Fibroblast of lung (primary cell): ENCODE measurements at regions not wholly inside any gene's neighbourhood (a gene's known extent, or its start where the extent isn't known, plus 50 kb on each side); places are given as distances from the start of the nearest gene placed in this dataset.

Source experiments
- DNase-seq, 2 donors: peaks; one replicate each; pipeline versions ENCODE4 v3.0.0 to v3.0.0-alpha.2; 2010; ENCODE audit warnings: low read depth in 2 of 2
- H2AFZ ChIP-seq: 2 replicates; pipeline ENCODE4 v1.5.1; 2012; ENCODE audit warnings: low read length, control low read depth, inconsistent platforms
- H3K27ac ChIP-seq: 2 replicates; pipeline ENCODE4 v1.5.1; 2011; ENCODE audit warnings: low read length, control low read depth; ENCODE audit not compliant: insufficient read depth
- H3K27me3 ChIP-seq: 2 replicates; pipeline ENCODE4 v1.5.1; 2011; ENCODE audit warnings: mild to moderate bottlenecking, low read length; ENCODE audit not compliant: control insufficient read depth, insufficient read depth
- H3K36me3 ChIP-seq: 2 replicates; pipeline ENCODE4 v1.5.1; 2011; ENCODE audit warnings: low read length; ENCODE audit not compliant: control insufficient read depth, insufficient read depth
- H3K4me1 ChIP-seq: 2 replicates; pipeline ENCODE4 v1.5.1; 2011; ENCODE audit warnings: low read length; ENCODE audit not compliant: control insufficient read depth, insufficient read depth; ENCODE audit errors: extremely low read depth
- H3K4me2 ChIP-seq: 2 replicates; pipeline ENCODE4 v1.5.1; 2011; ENCODE audit warnings: low read length, control low read depth; ENCODE audit not compliant: insufficient read depth; ENCODE audit errors: extremely low read depth
- H3K4me3 ChIP-seq, 4 experiments: fragments of 200-600 bp in 1 of 4; sonication (generic) in 1 of 4; replicated peaks in 1 of 4; 2 replicates each; pipeline ENCODE4 v1.5.1; 2011 to 2016; ENCODE audit warnings: low read length in 4 of 4, low read depth in 3 of 4, mild to moderate bottlenecking in 3 of 4, control low read depth in 2 of 4, inconsistent platforms in 1 of 4, mixed read lengths in 1 of 4; ENCODE audit not compliant: insufficient read depth in 1 of 4; ENCODE audit errors: control extremely low read depth in 1 of 4
- H3K79me2 ChIP-seq: 2 replicates; pipeline ENCODE4 v1.5.1; 2012; ENCODE audit warnings: mild to moderate bottlenecking, low read length, inconsistent platforms; ENCODE audit not compliant: control insufficient read depth, insufficient read depth
- H3K9ac ChIP-seq: 2 replicates; pipeline ENCODE4 v1.5.1; 2011; ENCODE audit warnings: mild to moderate bottlenecking, low read length, control low read depth; ENCODE audit not compliant: insufficient read depth
- H3K9me3 ChIP-seq: 2 replicates; pipeline ENCODE4 v1.5.1; 2012; ENCODE audit warnings: low read depth, low read length; ENCODE audit not compliant: control insufficient read depth, insufficient read depth
- H4K20me1 ChIP-seq: 2 replicates; pipeline ENCODE4 v1.5.1; 2011; ENCODE audit warnings: low read length; ENCODE audit not compliant: control insufficient read depth, insufficient read depth; ENCODE audit errors: extremely low read depth
- EZH2 ChIP-seq: IDR thresholded peaks from 2 replicates; pipeline ENCODE4 v1.5.1; 2012; ENCODE audit warnings: low read length, control low read depth, mild to moderate bottlenecking; ENCODE audit errors: missing control alignments
- TF ChIP-seq, protein P1 (sequence below), 2 donors: IDR thresholded peaks in 1 of 2; conservative IDR thresholded peaks in 1 of 2; 1 replicate in 1 of 2; 2 replicates in 1 of 2; pipeline ENCODE4 v1.5.1; 2011 to 2012; ENCODE audit warnings: low read length in 2 of 2, control low read depth in 1 of 2, inconsistent platforms in 1 of 2, low read depth in 1 of 2, mild to moderate bottlenecking in 1 of 2

DNA sequence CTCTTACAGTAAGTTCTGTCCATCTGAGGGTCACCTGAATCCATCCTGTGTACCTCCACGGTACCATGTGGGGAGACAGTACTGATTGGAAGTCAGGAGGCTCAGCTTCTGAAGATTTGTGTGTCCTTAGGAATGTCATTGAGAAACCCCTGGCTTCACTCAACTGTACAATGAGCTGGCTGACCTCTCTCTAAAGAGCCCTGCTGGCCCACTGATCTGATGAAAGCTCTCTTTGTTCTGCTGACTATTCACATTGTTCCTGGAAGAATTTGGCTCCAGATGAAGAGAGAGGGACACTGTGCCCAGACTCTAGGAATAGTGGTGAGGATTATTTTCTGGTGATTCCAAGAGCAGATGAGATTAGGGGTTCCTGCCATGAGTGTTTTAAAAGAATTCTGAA is 141.2 kb downstream of the LURAP1L start:
- no peak for TF ChIP-seq EZH2
- TF ChIP-seq, protein P1, sequence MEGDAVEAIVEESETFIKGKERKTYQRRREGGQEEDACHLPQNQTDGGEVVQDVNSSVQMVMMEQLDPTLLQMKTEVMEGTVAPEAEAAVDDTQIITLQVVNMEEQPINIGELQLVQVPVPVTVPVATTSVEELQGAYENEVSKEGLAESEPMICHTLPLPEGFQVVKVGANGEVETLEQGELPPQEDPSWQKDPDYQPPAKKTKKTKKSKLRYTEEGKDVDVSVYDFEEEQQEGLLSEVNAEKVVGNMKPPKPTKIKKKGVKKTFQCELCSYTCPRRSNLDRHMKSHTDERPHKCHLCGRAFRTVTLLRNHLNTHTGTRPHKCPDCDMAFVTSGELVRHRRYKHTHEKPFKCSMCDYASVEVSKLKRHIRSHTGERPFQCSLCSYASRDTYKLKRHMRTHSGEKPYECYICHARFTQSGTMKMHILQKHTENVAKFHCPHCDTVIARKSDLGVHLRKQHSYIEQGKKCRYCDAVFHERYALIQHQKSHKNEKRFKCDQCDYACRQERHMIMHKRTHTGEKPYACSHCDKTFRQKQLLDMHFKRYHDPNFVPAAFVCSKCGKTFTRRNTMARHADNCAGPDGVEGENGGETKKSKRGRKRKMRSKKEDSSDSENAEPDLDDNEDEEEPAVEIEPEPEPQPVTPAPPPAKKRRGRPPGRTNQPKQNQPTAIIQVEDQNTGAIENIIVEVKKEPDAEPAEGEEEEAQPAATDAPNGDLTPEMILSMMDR (conservative IDR thresholded peaks at IDR 0.05 in 1 of 2, IDR thresholded peaks at IDR 0.05 in 1 of 2; ENCODE audit: low read depth in 1 of 2, low read length in 2 of 2) = no peak
- no peak overlapping the region for H3K4me2 ChIP-seq
- no peak overlapping the region for H3K4me3 ChIP-seq
- H3K36me3 ChIP-seq = no peaks in the 10 kb centered on the region
- H3K79me2 ChIP-seq = no peaks in the 10 kb centered on the region
- H3K9ac ChIP-seq = no peak overlapping the region
- no peaks in the 10 kb centered on the region for H3K27me3 ChIP-seq
- no peaks in the 10 kb centered on the region for H3K9me3 ChIP-seq
- no peak overlapping the region for H3K27ac ChIP-seq
- H4K20me1 ChIP-seq = no peaks in the 10 kb centered on the region
- H3K4me1 ChIP-seq = no peaks in the 10 kb centered on the region
- DNase-seq = peak; percentile 31 to 39
- no peak overlapping the region for H2AFZ ChIP-seq

DNA sequence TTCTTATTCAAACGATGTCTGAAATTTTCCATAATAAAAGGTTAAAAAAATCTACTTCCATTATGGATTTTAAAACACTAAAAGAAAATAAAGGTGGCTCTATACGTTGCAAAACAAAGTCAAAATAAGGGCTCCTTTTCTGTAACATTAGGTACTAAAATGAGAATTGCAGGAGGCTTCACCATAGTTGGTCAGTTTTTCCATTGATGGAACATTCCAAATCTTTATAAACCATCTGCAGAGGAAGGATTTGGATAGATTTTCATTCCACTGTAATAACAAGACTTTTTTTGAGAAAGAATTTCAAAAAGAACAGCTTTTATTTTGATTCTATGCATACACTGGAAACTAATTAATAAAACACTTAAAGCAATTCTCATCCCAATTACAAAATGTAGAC is 145.6 kb downstream of the LURAP1L start:
- H3K9me3 ChIP-seq = no peaks in the 10 kb centered on the region
- H3K36me3 ChIP-seq = no peaks in the 10 kb centered on the region
- no peaks in the 10 kb centered on the region for H4K20me1 ChIP-seq
- H3K27me3 ChIP-seq = no peaks in the 10 kb centered on the region
- DNase-seq = no peak
- no peak overlapping the region for H2AFZ ChIP-seq
- H3K79me2 ChIP-seq = no peaks in the 10 kb centered on the region
- H3K9ac ChIP-seq = no peak overlapping the region
- no peak overlapping the region for H3K27ac ChIP-seq
- peaks cover 4% of the 10 kb centered on the region for H3K4me1 ChIP-seq
- H3K4me2 ChIP-seq = no peak overlapping the region
- H3K4me3 ChIP-seq = no peak overlapping the region
- TF ChIP-seq, protein P1 (conservative IDR thresholded peaks at IDR 0.05 in 1 of 2, IDR thresholded peaks at IDR 0.05 in 1 of 2; ENCODE audit: low read depth in 1 of 2, low read length in 2 of 2) = no peak
- no peak for TF ChIP-seq EZH2

DNA sequence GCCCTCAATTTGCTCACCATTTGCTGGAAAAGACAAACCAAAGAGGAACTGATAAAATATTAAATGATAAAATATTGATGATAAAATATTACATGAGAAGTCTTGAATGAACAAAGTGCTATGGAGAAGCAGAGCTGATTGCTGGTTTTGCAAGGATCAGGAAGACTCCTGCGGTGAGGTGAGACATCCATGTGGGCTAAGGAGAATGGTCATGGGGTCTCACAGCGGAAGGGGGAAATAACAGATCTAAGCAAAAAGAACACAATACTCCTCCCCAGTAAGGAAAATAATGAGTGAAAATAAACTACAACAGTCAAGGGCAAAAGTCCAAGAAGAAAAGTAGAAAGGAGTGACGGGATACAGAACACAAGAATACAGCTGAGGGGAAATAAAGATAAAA is 146.8 kb downstream of the LURAP1L start:
- TF ChIP-seq, protein P1 (conservative IDR thresholded peaks at IDR 0.05 in 1 of 2, IDR thresholded peaks at IDR 0.05 in 1 of 2; ENCODE audit: low read depth in 1 of 2, low read length in 2 of 2) = no peak
- TF ChIP-seq EZH2 = no peak
- H3K9me3 ChIP-seq = no peaks in the 10 kb centered on the region
- no peak for DNase-seq
- no peaks in the 10 kb centered on the region for H4K20me1 ChIP-seq
- H3K4me2 ChIP-seq = no peak overlapping the region
- H3K4me1 ChIP-seq = peaks cover 4% of the 10 kb centered on the region
- no peaks in the 10 kb centered on the region for H3K79me2 ChIP-seq
- no peak overlapping the region for H3K4me3 ChIP-seq
- H3K27me3 ChIP-seq = no peaks in the 10 kb centered on the region
- no peak overlapping the region for H3K27ac ChIP-seq
- H3K36me3 ChIP-seq = no peaks in the 10 kb centered on the region
- no peak overlapping the region for H2AFZ ChIP-seq
- H3K9ac ChIP-seq = no peak overlapping the region
